Right atrium auricular region (tissue), 2 donors: ENCODE measurements at regions not wholly inside any gene's neighbourhood (a gene's known extent, or its start where the extent isn't known, plus 50 kb on each side); places are given as distances from the start of the nearest gene placed in this dataset.
"Not testable (repeated sequence)": the region's sequence is repeated elsewhere in the genome, so short reads cannot be mapped to it uniquely, and the experiment has no call there.

Experiments used
- DNase-seq: peaks from one replicate; pipeline ENCODE4 v3.0.0-alpha.2; 2019; ENCODE audit warnings: low spot score
- H3K27ac ChIP-seq, 2 donors: fragments of 200-600 bp; sonication (generic); 1 replicate in 1 of 2; 2 replicates in 1 of 2; pipeline ENCODE4 v1.5.1; 2016 to 2019
- H3K27me3 ChIP-seq, 2 donors: fragments of 200-600 bp; sonication (generic); one replicate each; pipeline versions ENCODE4 v1.5.1 to v1.6.0; 2017 to 2019
- H3K36me3 ChIP-seq: fragments of 200-600 bp; sonication (generic); one replicate; pipeline ENCODE4 v1.5.1; 2016
- H3K4me1 ChIP-seq, 2 donors: fragments of 200-600 bp; sonication (generic); one replicate each; pipeline versions ENCODE4 v1.5.1 to v1.6.0; 2017 to 2019
- H3K4me3 ChIP-seq, 2 donors: fragments of 200-600 bp; sonication (generic); 1 replicate in 1 of 2; 2 replicates in 1 of 2; pipeline ENCODE4 v1.5.1; 2017 to 2019; ENCODE audit warnings: mild to moderate bottlenecking in 1 of 2, moderate library complexity in 1 of 2
- H3K9me3 ChIP-seq, 2 donors: fragments of 200-600 bp; sonication (generic); one replicate each; pipeline ENCODE4 v1.5.1; 2019
- TF ChIP-seq, protein P1 (sequence below), 2 donors: fragments of 200-600 bp; sonication (generic); IDR thresholded peaks; one replicate each; pipeline ENCODE4 v1.5.1; 2019; ENCODE audit warnings: antibody characterized with exemption in 2 of 2

DNA sequence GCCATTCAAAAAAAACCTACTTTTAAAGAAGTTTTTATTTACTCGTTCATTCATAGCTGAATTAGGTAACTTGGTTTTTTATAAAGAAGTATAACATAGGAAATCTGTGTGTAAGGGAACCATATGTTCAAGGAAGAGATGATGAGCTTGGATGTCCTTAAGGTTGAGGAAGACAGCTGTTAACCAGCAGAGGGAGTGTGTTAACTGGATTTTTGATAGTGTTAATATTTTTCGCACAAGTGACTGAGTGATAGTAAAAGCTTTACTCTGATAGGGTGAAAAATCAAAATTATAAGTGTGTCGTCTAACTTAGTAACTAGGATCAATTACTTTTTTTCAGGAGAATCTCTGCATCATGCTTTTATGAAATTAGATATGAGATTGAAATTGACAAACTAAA, 134.7 kb downstream of the ARL5B start:
- Histone ChIP-seq H3K4me3 (no peak overlapping the region), H3K36me3 (no peaks in the 10 kb centered on the region), H3K9me3 (no peaks in the 10 kb centered on the region), H3K27ac (no peak overlapping the region), H3K27me3 (no peaks in the 10 kb centered on the region), H3K4me1 (no peaks in the 10 kb centered on the region)
- DNase-seq = no peak
- TF ChIP-seq, protein P1, sequence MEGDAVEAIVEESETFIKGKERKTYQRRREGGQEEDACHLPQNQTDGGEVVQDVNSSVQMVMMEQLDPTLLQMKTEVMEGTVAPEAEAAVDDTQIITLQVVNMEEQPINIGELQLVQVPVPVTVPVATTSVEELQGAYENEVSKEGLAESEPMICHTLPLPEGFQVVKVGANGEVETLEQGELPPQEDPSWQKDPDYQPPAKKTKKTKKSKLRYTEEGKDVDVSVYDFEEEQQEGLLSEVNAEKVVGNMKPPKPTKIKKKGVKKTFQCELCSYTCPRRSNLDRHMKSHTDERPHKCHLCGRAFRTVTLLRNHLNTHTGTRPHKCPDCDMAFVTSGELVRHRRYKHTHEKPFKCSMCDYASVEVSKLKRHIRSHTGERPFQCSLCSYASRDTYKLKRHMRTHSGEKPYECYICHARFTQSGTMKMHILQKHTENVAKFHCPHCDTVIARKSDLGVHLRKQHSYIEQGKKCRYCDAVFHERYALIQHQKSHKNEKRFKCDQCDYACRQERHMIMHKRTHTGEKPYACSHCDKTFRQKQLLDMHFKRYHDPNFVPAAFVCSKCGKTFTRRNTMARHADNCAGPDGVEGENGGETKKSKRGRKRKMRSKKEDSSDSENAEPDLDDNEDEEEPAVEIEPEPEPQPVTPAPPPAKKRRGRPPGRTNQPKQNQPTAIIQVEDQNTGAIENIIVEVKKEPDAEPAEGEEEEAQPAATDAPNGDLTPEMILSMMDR (IDR thresholded peaks at IDR 0.05) = peak in 1 of 2 donors; percentile 50

- Histone ChIP-seq H3K4me1 (no peaks in the 10 kb centered on the region), H3K27ac (no peak overlapping the region), H3K9me3 (no peaks in the 10 kb centered on the region), H3K36me3 (no peaks in the 10 kb centered on the region), H3K4me3 (no peak overlapping the region), H3K27me3 (no peaks in the 10 kb centered on the region)
- DNase-seq = no peak
- TF ChIP-seq, protein P1 (IDR thresholded peaks at IDR 0.05) = no peak
Measured at GRCh38 chr10:18795549-18795948, 136.3 kb downstream of the ARL5B start.

DNA sequence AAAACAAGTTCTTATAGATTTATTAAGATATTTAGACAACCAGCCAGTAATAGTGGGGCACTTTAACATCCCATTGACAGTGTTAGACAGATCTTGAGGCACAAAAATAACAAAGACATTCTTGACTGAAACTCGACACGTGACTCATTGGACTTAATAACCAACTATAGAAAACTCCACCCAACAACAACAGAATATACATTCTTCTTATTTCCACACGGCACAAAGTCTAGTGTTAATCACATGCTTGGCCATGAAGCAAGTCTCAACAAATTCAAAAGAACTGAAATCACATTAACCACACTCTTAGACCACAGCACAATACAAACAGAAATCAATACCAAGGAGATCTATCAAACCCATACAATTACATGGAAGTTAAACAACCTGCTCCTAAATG, 138.1 kb downstream of the ARL5B start:
- no peak for DNase-seq
- no peaks in the 10 kb centered on the region for H3K27me3 ChIP-seq
- no peak overlapping the region for H3K4me3 ChIP-seq
- no peaks in the 10 kb centered on the region for H3K9me3 ChIP-seq
- TF ChIP-seq, protein P1 (IDR thresholded peaks at IDR 0.05) = no peak
- H3K36me3 ChIP-seq = no peaks in the 10 kb centered on the region
- no peaks in the 10 kb centered on the region for H3K4me1 ChIP-seq
- no peak overlapping the region for H3K27ac ChIP-seq

DNA sequence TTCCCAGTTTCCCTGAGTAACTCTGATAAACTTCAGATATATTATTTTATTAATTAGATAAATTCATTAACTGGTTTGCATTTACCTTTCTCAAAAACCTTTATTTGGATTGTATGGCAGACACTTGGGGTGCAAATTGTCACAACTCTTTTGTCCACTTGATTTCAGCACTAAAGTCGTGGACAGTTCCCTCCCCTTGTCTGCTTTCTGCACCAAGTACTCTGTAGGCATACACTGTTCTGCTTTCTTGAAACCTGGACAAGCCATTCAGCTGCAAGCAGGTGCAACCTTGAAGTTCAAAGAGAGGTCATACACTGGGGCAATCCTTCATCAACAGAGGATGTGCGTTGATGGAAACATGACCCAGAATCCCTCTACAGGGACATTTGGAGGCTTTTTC, 162.9 kb downstream of the ARL5B start:
- DNase-seq = no peak
- no peaks in the 10 kb centered on the region for H3K27me3 ChIP-seq
- H3K9me3 ChIP-seq = no peaks in the 10 kb centered on the region
- no peak overlapping the region for H3K4me3 ChIP-seq
- H3K27ac ChIP-seq = no peak overlapping the region
- H3K4me1 ChIP-seq = no peaks in the 10 kb centered on the region
- TF ChIP-seq, protein P1 (IDR thresholded peaks at IDR 0.05) = no peak
- no peaks in the 10 kb centered on the region for H3K36me3 ChIP-seq

- TF ChIP-seq, protein P1 (IDR thresholded peaks at IDR 0.05) = no peak
- H3K27me3 ChIP-seq = no peaks in the 10 kb centered on the region
- H3K36me3 ChIP-seq = no peaks in the 10 kb centered on the region
- H3K4me3 ChIP-seq = no peak overlapping the region
- no peaks in the 10 kb centered on the region for H3K4me1 ChIP-seq
- no peak overlapping the region for H3K27ac ChIP-seq
- no peaks in the 10 kb centered on the region for H3K9me3 ChIP-seq
- DNase-seq = no peak
Measured at GRCh38 chr10:18829259-18829658, 170.0 kb downstream of the ARL5B start.

- TF ChIP-seq, protein P1 (IDR thresholded peaks at IDR 0.05) = no peak
- no peak overlapping the region for H3K27ac ChIP-seq
- H3K4me1 ChIP-seq = no peaks in the 10 kb centered on the region
- H3K9me3 ChIP-seq = no peaks in the 10 kb centered on the region
- H3K27me3 ChIP-seq = no peaks in the 10 kb centered on the region
- H3K36me3 ChIP-seq = no peaks in the 10 kb centered on the region
- DNase-seq = no peak
- H3K4me3 ChIP-seq = no peak overlapping the region
Measured at GRCh38 chr10:18830277-18830676, 171.0 kb downstream of the ARL5B start.

DNA sequence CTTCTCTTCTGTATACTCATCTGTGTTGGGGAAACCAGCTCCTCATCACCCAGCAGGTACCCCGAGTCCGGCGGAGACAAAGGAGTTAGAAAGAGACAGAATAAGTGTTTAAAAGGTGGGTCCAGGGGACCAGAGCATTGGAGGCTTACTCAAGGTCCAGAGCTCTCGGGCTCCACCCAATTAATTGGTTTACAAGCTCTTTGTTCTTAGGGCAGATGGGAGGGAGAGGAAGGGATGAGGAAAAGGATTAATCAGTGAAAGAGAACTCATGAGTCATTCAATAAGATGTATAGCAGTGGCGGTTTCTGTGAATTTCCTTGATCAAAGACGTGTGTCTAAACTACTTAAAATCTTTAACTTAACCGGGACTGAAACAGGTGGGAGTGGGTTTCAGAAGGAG, 192.0 kb upstream of the MALRD1 start:
- DNase-seq, H3K9me3 ChIP-seq: not testable (repeated sequence)

More for the DNA sequence above, 192.0 kb upstream of the MALRD1 start:
- not testable (repeated sequence) for H3K36me3 ChIP-seq, H3K27me3 ChIP-seq, H3K4me1 ChIP-seq, H3K4me3 ChIP-seq, H3K27ac ChIP-seq
